ENCODE measurements at regions not wholly inside any gene's neighbourhood (a gene's known extent, or its start where the extent isn't known, plus 50 kb on each side); places are given as distances from the start of the nearest gene placed in this dataset.

GRCh38 chr20:61146023-61146422 lies 106.0 kb upstream of the CDH4 start:
- H3K27me3 ChIP-seq (replicated peaks): 0 out of 2 replicates have a peak, but pooled peaks cover 8% of the 10 kb centered on the region
- DNase-seq (ENCODE audit: low read depth in 1 of 2, low spot score in 2 of 2): no peak
- no peak overlapping the region for H3K4me3 ChIP-seq
- H3K36me3 ChIP-seq: no peaks in the 10 kb centered on the region
- H3K9me3 ChIP-seq (replicated peaks): 0 out of 2 replicates have a peak, but pooled peaks cover 2% of the 10 kb centered on the region
- no peaks in the 10 kb centered on the region for H3K4me1 ChIP-seq (replicated peaks)
- H3K27ac ChIP-seq: no peak overlapping the region

- Histone ChIP-seq H3K9me3 (replicated peaks) (no peaks in the 10 kb centered on the region), H3K27me3 (replicated peaks) (0 out of 2 replicates have a peak, but pooled peaks cover 4% of the 10 kb centered on the region), H3K4me3 (no peak overlapping the region), H3K4me1 (replicated peaks) (no peaks in the 10 kb centered on the region), H3K27ac (no peak overlapping the region), H3K36me3 (no peaks in the 10 kb centered on the region)
- DNase-seq (ENCODE audit: low read depth in 1 of 2, low spot score in 2 of 2): no peak
Measured at GRCh38 chr20:61149636-61150035, 102.4 kb upstream of the CDH4 start.

GRCh38 chr20:61157301-61157700 lies 94.8 kb upstream of the CDH4 start:
- Histone ChIP-seq H3K9me3 (replicated peaks) (no peaks in the 10 kb centered on the region), H3K27me3 (replicated peaks) (no peaks in the 10 kb centered on the region), H3K4me1 (replicated peaks) (no peaks in the 10 kb centered on the region), H3K36me3 (no peaks in the 10 kb centered on the region), H3K27ac (no peak overlapping the region), H3K4me3 (no peak overlapping the region)
- no peak for DNase-seq (ENCODE audit: low read depth in 1 of 2, low spot score in 2 of 2)

- H3K36me3 ChIP-seq: no peaks in the 10 kb centered on the region
- no peak for DNase-seq (ENCODE audit: low read depth in 1 of 2, low spot score in 2 of 2)
- H3K4me3 ChIP-seq: no peak overlapping the region
- no peaks in the 10 kb centered on the region for H3K9me3 ChIP-seq (replicated peaks)
- H3K27ac ChIP-seq: no peak overlapping the region
- no peaks in the 10 kb centered on the region for H3K27me3 ChIP-seq (replicated peaks)
- H3K4me1 ChIP-seq (replicated peaks): no peaks in the 10 kb centered on the region
Measured at GRCh38 chr20:61159957-61160686, 91.9 kb upstream of the CDH4 start.

- no peak overlapping the region for H3K4me3 ChIP-seq
- H3K36me3 ChIP-seq: no peaks in the 10 kb centered on the region
- no peaks in the 10 kb centered on the region for H3K9me3 ChIP-seq (replicated peaks)
- H3K4me1 ChIP-seq (replicated peaks): peaks cover 8% of the 10 kb centered on the region
- DNase-seq (ENCODE audit: low read depth in 1 of 2, low spot score in 2 of 2): no peak
- no peak overlapping the region for H3K27ac ChIP-seq
- H3K27me3 ChIP-seq (replicated peaks): no peaks in the 10 kb centered on the region
Measured at GRCh38 chr20:61161726-61162390, 90.2 kb upstream of the CDH4 start.

GRCh38 chr20:61162451-61162850 lies 89.6 kb upstream of the CDH4 start:
- Histone ChIP-seq H3K9me3 (replicated peaks) (no peaks in the 10 kb centered on the region), H3K4me3 (no peak overlapping the region), H3K36me3 (no peaks in the 10 kb centered on the region), H3K4me1 (replicated peaks) (peaks cover 8% of the 10 kb centered on the region), H3K27me3 (replicated peaks) (no peaks in the 10 kb centered on the region), H3K27ac (no peak overlapping the region)
- DNase-seq (ENCODE audit: low read depth in 1 of 2, low spot score in 2 of 2): no peak

- H3K27me3 ChIP-seq (replicated peaks): no peaks in the 10 kb centered on the region
- DNase-seq (ENCODE audit: low read depth in 1 of 2, low spot score in 2 of 2): no peak
- H3K4me3 ChIP-seq: no peak overlapping the region
- H3K9me3 ChIP-seq (replicated peaks): no peaks in the 10 kb centered on the region
- peaks cover 8% of the 10 kb centered on the region for H3K4me1 ChIP-seq (replicated peaks)
- H3K27ac ChIP-seq: no peak overlapping the region
- no peaks in the 10 kb centered on the region for H3K36me3 ChIP-seq
Measured at GRCh38 chr20:61163031-61163430, 89.0 kb upstream of the CDH4 start.

GRCh38 chr20:61166324-61166723 lies 85.7 kb upstream of the CDH4 start:
- no peak overlapping the region for H3K4me3 ChIP-seq
- no peaks in the 10 kb centered on the region for H3K9me3 ChIP-seq (replicated peaks)
- H3K4me1 ChIP-seq (replicated peaks): peaks cover 8% of the 10 kb centered on the region
- DNase-seq (ENCODE audit: low read depth in 1 of 2, low spot score in 2 of 2): peak in 1 of 2 experiments; percentile 14
- H3K36me3 ChIP-seq: no peaks in the 10 kb centered on the region
- H3K27me3 ChIP-seq (replicated peaks): no peaks in the 10 kb centered on the region
- no peak overlapping the region for H3K27ac ChIP-seq

- Histone ChIP-seq H3K27me3 (replicated peaks) (no peaks in the 10 kb centered on the region), H3K4me1 (replicated peaks) (peaks cover 10% of the 10 kb centered on the region), H3K9me3 (replicated peaks) (peaks cover 3% of the 10 kb centered on the region; the same call in 1 of the 2 replicates), H3K36me3 (no peaks in the 10 kb centered on the region), H3K4me3 (no peak overlapping the region), H3K27ac (no peak overlapping the region)
- no peak for DNase-seq (ENCODE audit: low read depth in 1 of 2, low spot score in 2 of 2)
Measured at GRCh38 chr20:61168605-61169004, 83.5 kb upstream of the CDH4 start.

- Histone ChIP-seq H3K36me3 (no peaks in the 10 kb centered on the region), H3K27me3 (replicated peaks) (no peaks in the 10 kb centered on the region), H3K9me3 (replicated peaks) (peaks cover 3% of the 10 kb centered on the region; the same call in 1 of the 2 replicates), H3K4me1 (replicated peaks) (peaks cover 18% of the 10 kb centered on the region), H3K4me3 (no peak overlapping the region), H3K27ac (no peak overlapping the region)
- DNase-seq (ENCODE audit: low read depth in 1 of 2, low spot score in 2 of 2): no peak
Measured at GRCh38 chr20:61169874-61170273, 82.2 kb upstream of the CDH4 start.

- Histone ChIP-seq H3K27me3 (replicated peaks) (no peaks in the 10 kb centered on the region), H3K36me3 (no peaks in the 10 kb centered on the region), H3K4me1 (replicated peaks) (peaks cover 18% of the 10 kb centered on the region), H3K4me3 (no peak overlapping the region), H3K27ac (no peak overlapping the region), H3K9me3 (replicated peaks) (peaks cover 3% of the 10 kb centered on the region; the same call in 1 of the 2 replicates)
- no peak for DNase-seq (ENCODE audit: low read depth in 1 of 2, low spot score in 2 of 2)
Measured at GRCh38 chr20:61170496-61171320, 81.4 kb upstream of the CDH4 start.

- H3K4me3 ChIP-seq: no peak overlapping the region
- H3K4me1 ChIP-seq (replicated peaks): peaks cover 10% of the 10 kb centered on the region; the same call in 1 of the 2 replicates
- DNase-seq (ENCODE audit: low read depth in 1 of 2, low spot score in 2 of 2): no peak
- H3K36me3 ChIP-seq: no peaks in the 10 kb centered on the region
- no peaks in the 10 kb centered on the region for H3K27me3 ChIP-seq (replicated peaks)
- peaks cover 3% of the 10 kb centered on the region; the same call in 1 of the 2 replicates for H3K9me3 ChIP-seq (replicated peaks)
- no peak overlapping the region for H3K27ac ChIP-seq
Measured at GRCh38 chr20:61173267-61173666, 78.8 kb upstream of the CDH4 start.

- H3K9me3 ChIP-seq (replicated peaks): peaks cover 3% of the 10 kb centered on the region; the same call in 1 of the 2 replicates
- no peak overlapping the region for H3K4me3 ChIP-seq
- H3K27me3 ChIP-seq (replicated peaks): no peaks in the 10 kb centered on the region
- H3K36me3 ChIP-seq: no peaks in the 10 kb centered on the region
- no peak overlapping the region for H3K27ac ChIP-seq
- DNase-seq (ENCODE audit: low read depth in 1 of 2, low spot score in 2 of 2): peak in 1 of 2 experiments; percentile 12
- peaks cover 10% of the 10 kb centered on the region; the same call in 1 of the 2 replicates for H3K4me1 ChIP-seq (replicated peaks)
Measured at GRCh38 chr20:61173961-61174725, 77.9 kb upstream of the CDH4 start.
